Activated T-cell treated with anti-CD3 and anti-CD28 coated beads for 48 hours (primary cell): ENCODE measurements at regions not wholly inside any gene's neighbourhood (a gene's known extent, or its start where the extent isn't known, plus 50 kb on each side); places are given as distances from the start of the nearest gene placed in this dataset.

Experiments used
- DNase-seq: peaks from one replicate; pipeline ENCODE4 v3.0.0-alpha.2; 2020; ENCODE audit warnings: low read depth

- no peak for DNase-seq
Observed at GRCh38 chr9:18348083-18348475, 125.9 kb upstream of the ADAMTSL1 start.

GRCh38 chr9:18349530-18349929, 124.4 kb upstream of the ADAMTSL1 start:
- DNase-seq: no peak

- DNase-seq: no peak
Observed at GRCh38 chr9:18350036-18350435, 123.9 kb upstream of the ADAMTSL1 start.

- DNase-seq: no peak
Observed at GRCh38 chr9:18350995-18351595, 122.9 kb upstream of the ADAMTSL1 start.

GRCh38 chr9:18352711-18353110, 121.2 kb upstream of the ADAMTSL1 start:
- DNase-seq: no peak

GRCh38 chr9:18353473-18353872, 120.5 kb upstream of the ADAMTSL1 start:
- no peak for DNase-seq

GRCh38 chr9:18357321-18357720, 116.6 kb upstream of the ADAMTSL1 start:
- DNase-seq: no peak

GRCh38 chr9:18358325-18358724, 115.6 kb upstream of the ADAMTSL1 start:
- DNase-seq: no peak

- no peak for DNase-seq
Observed at GRCh38 chr9:18359335-18359734, 114.6 kb upstream of the ADAMTSL1 start.

GRCh38 chr9:18360005-18360404, 113.9 kb upstream of the ADAMTSL1 start:
- no peak for DNase-seq

- DNase-seq: no peak
Observed at GRCh38 chr9:18361646-18362045, 112.3 kb upstream of the ADAMTSL1 start.

GRCh38 chr9:18362166-18362565, 111.8 kb upstream of the ADAMTSL1 start:
- DNase-seq: no peak

GRCh38 chr9:18362901-18363685, 110.9 kb upstream of the ADAMTSL1 start:
- DNase-seq: no peak

- DNase-seq: no peak
Observed at GRCh38 chr9:18365651-18366050, 108.3 kb upstream of the ADAMTSL1 start.

GRCh38 chr9:18366184-18366583, 107.8 kb upstream of the ADAMTSL1 start:
- DNase-seq: no peak

GRCh38 chr9:18368206-18368605, 105.7 kb upstream of the ADAMTSL1 start:
- DNase-seq: no peak

GRCh38 chr9:18371141-18371540, 102.8 kb upstream of the ADAMTSL1 start:
- DNase-seq: no peak

GRCh38 chr9:18371621-18372020, 102.3 kb upstream of the ADAMTSL1 start:
- DNase-seq: no peak

GRCh38 chr9:18379073-18379811, 94.7 kb upstream of the ADAMTSL1 start:
- no peak for DNase-seq

GRCh38 chr9:18382243-18382642, 91.7 kb upstream of the ADAMTSL1 start:
- no peak for DNase-seq

- no peak for DNase-seq
Observed at GRCh38 chr9:18384066-18384465, 89.9 kb upstream of the ADAMTSL1 start.

GRCh38 chr9:18385696-18386490, 88.1 kb upstream of the ADAMTSL1 start:
- DNase-seq: no peak
